ENCODE measurements at regions not wholly inside any gene's neighbourhood (a gene's known extent, or its start where the extent isn't known, plus 50 kb on each side); places are given as distances from the start of the nearest gene placed in this dataset.

Small RNAs in the stretch of these regions (small RNA-seq; reads per million reads assigned to genes)
- gene MIR1233-2, result 0 reads per million in 4 donors

Measured in transverse colon (tissue), 4 donors.